Lower lobe of right lung (tissue), 2 donors: ENCODE measurements at regions not wholly inside any gene's neighbourhood (a gene's known extent, or its start where the extent isn't known, plus 50 kb on each side); places are given as distances from the start of the nearest gene placed in this dataset.

Experiments used
- ATAC-seq, 2 donors: fragments of 200-7000 bp; cut with Tn5 transposase; one replicate each; pipeline ENCODE4 v1.9.1; 2020 to 2022; ENCODE audit warnings: mild to moderate bottlenecking in 2 of 2, moderate library complexity in 2 of 2
- DNase-seq: peaks from one replicate; pipeline ENCODE4 v3.0.0-alpha.2; 2020
- H3K27ac ChIP-seq: fragments of 200-600 bp; one replicate; pipeline ENCODE4 v1.8.0; 2022
- H3K27me3 ChIP-seq: fragments of 200-600 bp; one replicate; pipeline ENCODE4 v1.8.0; 2022; ENCODE audit warnings: low read depth
- H3K36me3 ChIP-seq: fragments of 200-600 bp; one replicate; pipeline ENCODE4 v1.8.0; 2022; ENCODE audit warnings: mild to moderate bottlenecking
- H3K4me1 ChIP-seq: fragments of 200-600 bp; one replicate; pipeline ENCODE4 v1.8.0; 2022
- H3K4me3 ChIP-seq: fragments of 200-600 bp; one replicate; pipeline ENCODE4 v1.8.0; 2022; ENCODE audit warnings: mild to moderate bottlenecking
- H3K9me3 ChIP-seq: fragments of 200-600 bp; one replicate; pipeline ENCODE4 v1.8.0; 2022
- CTCF ChIP-seq: fragments of 200-600 bp; IDR thresholded peaks from one replicate; pipeline ENCODE4 v1.8.0; 2022; ENCODE audit warnings: antibody characterized with exemption, mild to moderate bottlenecking
- intact Hi-C: fragments of 100-400 bp; cut with DNase I; formaldehyde crosslinking; loops from one replicate; pipeline ENCODE4 v1.11.0; 2022
- donor health status: DM: no; HTN: yes; CAD: no; lungs with severe emphysema.

GRCh38 chr21:38661197-38661871 is 144.4 kb upstream of the ETS2 start:
- Histone ChIP-seq H3K36me3 (no peaks in the 10 kb centered on the region), H3K4me3 (peak overlapping the region; percentile 61), H3K27ac (peak overlapping the region; percentile 44), H3K27me3 (peaks cover 47% of the 10 kb centered on the region), H3K9me3 (no peaks in the 10 kb centered on the region), H3K4me1 (peaks cover 17% of the 10 kb centered on the region)
- peak; percentile 55 for DNase-seq
- intact Hi-C loops = no loop called here
- ATAC-seq = peak; percentile 78 to 80
- no peak for TF ChIP-seq CTCF

GRCh38 chr21:38661889-38662568 is 143.7 kb upstream of the ETS2 start:
- peak overlapping the region; percentile 61 for H3K4me3 ChIP-seq
- no peak overlapping the region for H3K27ac ChIP-seq
- DNase-seq (no peak), ATAC-seq (no peak)
- peaks cover 17% of the 10 kb centered on the region for H3K4me1 ChIP-seq
- no peaks in the 10 kb centered on the region for H3K9me3 ChIP-seq
- H3K27me3 ChIP-seq = peaks cover 47% of the 10 kb centered on the region
- TF ChIP-seq CTCF = no peak
- no peaks in the 10 kb centered on the region for H3K36me3 ChIP-seq
- intact Hi-C loops = no loop called here

DNA sequence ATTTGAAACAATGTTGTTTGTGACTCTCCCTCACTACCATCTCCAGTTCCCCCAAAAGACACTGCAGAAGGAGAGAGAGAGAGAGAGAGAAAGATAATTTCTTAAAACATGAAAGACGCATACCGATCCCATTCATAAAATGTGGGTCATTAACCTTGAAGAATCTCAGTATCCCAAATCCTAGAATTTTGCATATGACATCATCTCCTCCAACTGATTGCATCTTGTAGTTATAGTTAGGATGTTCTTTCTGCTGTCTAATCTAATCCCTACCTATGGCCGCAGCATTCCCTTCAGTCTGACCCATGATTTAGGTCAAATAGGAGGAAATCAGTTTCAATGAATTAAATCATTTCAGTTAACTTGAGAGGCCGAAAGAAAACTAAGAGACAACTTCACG is 142.4 kb upstream of the ETS2 start:
- TF ChIP-seq CTCF = no peak
- intact Hi-C loops = no loop called here
- H3K27ac ChIP-seq = no peak overlapping the region
- H3K4me3 ChIP-seq = no peak overlapping the region
- peaks cover 37% of the 10 kb centered on the region for H3K27me3 ChIP-seq
- ATAC-seq (no peak), DNase-seq (no peak)
- no peaks in the 10 kb centered on the region for H3K9me3 ChIP-seq
- H3K4me1 ChIP-seq = peaks cover 17% of the 10 kb centered on the region
- H3K36me3 ChIP-seq = no peaks in the 10 kb centered on the region

GRCh38 chr21:38664315-38664714 is 141.4 kb upstream of the ETS2 start:
- H3K27ac ChIP-seq = no peak overlapping the region
- intact Hi-C loops = no loop called here
- H3K27me3 ChIP-seq = peaks cover 33% of the 10 kb centered on the region
- no peaks in the 10 kb centered on the region for H3K9me3 ChIP-seq
- DNase-seq = no peak
- no peak for ATAC-seq
- TF ChIP-seq CTCF = no peak
- no peak overlapping the region for H3K4me3 ChIP-seq
- H3K4me1 ChIP-seq = peaks cover 17% of the 10 kb centered on the region
- no peaks in the 10 kb centered on the region for H3K36me3 ChIP-seq

GRCh38 chr21:38664841-38665240 is 140.9 kb upstream of the ETS2 start:
- H3K4me3 ChIP-seq = no peak overlapping the region
- TF ChIP-seq CTCF = no peak
- DNase-seq (no peak), ATAC-seq (no peak)
- peaks cover 17% of the 10 kb centered on the region for H3K4me1 ChIP-seq
- peaks cover 29% of the 10 kb centered on the region for H3K27me3 ChIP-seq
- H3K9me3 ChIP-seq = no peaks in the 10 kb centered on the region
- no peaks in the 10 kb centered on the region for H3K36me3 ChIP-seq
- intact Hi-C loops = no loop called here
- H3K27ac ChIP-seq = no peak overlapping the region
